PC-3 (cell line): ENCODE measurements at regions not wholly inside any gene's neighbourhood (a gene's known extent, or its start where the extent isn't known, plus 50 kb on each side); places are given as distances from the start of the nearest gene placed in this dataset.

Experiments
- CTCF ChIP-seq: fragments of 300-600 bp; sonication (generic); conservative IDR thresholded peaks from 2 replicates; pipeline ENCODE4 v1.5.1; 2017; ENCODE audit warnings: antibody characterized with exemption, low read depth, mild to moderate bottlenecking, low read length
- EZH2 ChIP-seq: fragments of 300-600 bp; sonication (generic); IDR thresholded peaks from one replicate; pipeline ENCODE4 v1.6.1; 2017; ENCODE audit warnings: antibody characterized with exemption, mild to moderate bottlenecking, low read length; ENCODE audit not compliant: unreplicated experiment
- EZH2phosphoT487 ChIP-seq: fragments of 300-600 bp; sonication (generic); IDR thresholded peaks from 2 replicates; pipeline ENCODE4 v1.6.1; 2018; ENCODE audit warnings: mild to moderate bottlenecking, antibody characterized with exemption, low read length, borderline replicate concordance

- TF ChIP-seq CTCF, result no peak
- no peak for TF ChIP-seq EZH2
- TF ChIP-seq EZH2phosphoT487, result no peak
Observed at GRCh38 chr9:88927510-88927909, 63.8 kb upstream of the S1PR3 start.
